Vagina (tissue), 2 donors: ENCODE measurements at regions not wholly inside any gene's neighbourhood (a gene's known extent, or its start where the extent isn't known, plus 50 kb on each side); places are given as distances from the start of the nearest gene placed in this dataset.

Source experiments
- CTCF ChIP-seq, 3 experiments: fragments of 450-650 bp in 2 of 3; fragments of 200-600 bp in 1 of 3; sonication (generic) in 1 of 3; IDR thresholded peaks; one replicate each; pipeline ENCODE4 v1.5.1; 2017 to 2019; ENCODE audit warnings: antibody characterized with exemption in 3 of 3, mild to moderate bottlenecking in 2 of 3, moderate library complexity in 2 of 3
- POLR2A ChIP-seq, 2 donors: fragments of 450-650 bp; IDR thresholded peaks; one replicate each; pipeline ENCODE4 v1.6.1; 2017; ENCODE audit warnings: antibody characterized with exemption in 2 of 2, mild to moderate bottlenecking in 2 of 2, moderate library complexity in 2 of 2
- POLR2AphosphoS5 ChIP-seq, 2 donors: sonication (generic); formaldehyde crosslinking; IDR thresholded peaks; one replicate each; pipeline ENCODE4 v1.9.0; 2017; ENCODE audit warnings: antibody characterized with exemption in 2 of 2, mild to moderate bottlenecking in 2 of 2, low read depth in 1 of 2; ENCODE audit not compliant: insufficient read depth in 1 of 2

DNA sequence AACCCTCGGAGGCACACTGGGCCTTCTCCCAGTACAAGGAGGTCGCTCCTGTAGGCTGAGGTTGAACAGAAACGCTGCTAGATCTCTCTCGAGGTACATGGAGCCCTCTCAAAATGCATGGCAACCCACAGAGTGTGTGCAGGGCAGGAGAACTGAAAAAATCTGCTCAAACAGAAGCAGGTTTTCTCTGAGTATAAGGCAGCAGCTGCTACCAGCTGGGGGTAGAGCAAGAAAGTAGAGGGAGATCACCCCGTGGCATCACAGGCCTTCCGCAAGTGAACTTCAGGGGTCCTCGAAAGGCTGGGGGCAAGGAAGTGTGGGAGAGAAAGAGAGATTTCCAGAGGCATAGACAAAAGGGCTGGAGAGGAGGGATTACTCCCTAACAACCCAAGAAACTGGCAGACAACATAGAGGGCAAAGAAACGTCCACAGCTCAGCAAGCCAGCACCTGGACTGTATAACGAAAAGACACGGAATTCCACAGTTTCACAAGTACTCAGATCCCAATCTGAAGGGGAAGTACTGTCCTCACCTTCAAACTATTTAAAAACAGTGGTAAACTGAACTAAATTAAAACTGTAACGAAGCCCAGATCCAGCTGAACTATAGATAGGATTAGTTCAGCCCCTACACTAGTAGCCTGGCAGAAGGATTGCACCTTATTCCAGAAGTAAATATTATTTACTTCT lies 299.2 kb downstream of the IPMK start:
- no peak for TF ChIP-seq CTCF (IDR thresholded peaks at IDR 0.05)
- TF ChIP-seq POLR2AphosphoS5 (IDR thresholded peaks at IDR 0.05; ENCODE audit: insufficient read depth in 1 of 2, low read depth in 1 of 2), result no peak
- TF ChIP-seq POLR2A (IDR thresholded peaks at IDR 0.05), result no peak
